ENCODE measurements at regions not wholly inside any gene's neighbourhood (a gene's known extent, or its start where the extent isn't known, plus 50 kb on each side); places are given as distances from the start of the nearest gene placed in this dataset.

GRCh38 chr17:5708344-5708743 is 124.0 kb upstream of the NLRP1 start:
- H2BK20ac ChIP-seq (ENCODE audit: low read depth, low read length), result no peak overlapping the region
- no peak overlapping the region for H2BK120ac ChIP-seq (ENCODE audit: low read depth, low read length)
- H4K8ac ChIP-seq (ENCODE audit: low read depth in 2 of 2, low read length in 2 of 2), result no peak overlapping the region
- no peak overlapping the region for H3K23ac ChIP-seq (ENCODE audit: low read depth, low read length)
- no peaks in the 10 kb centered on the region for H3K79me1 ChIP-seq (ENCODE audit: low read depth in 1 of 2, low read length in 2 of 2)
- no peaks in the 10 kb centered on the region for H4K20me1 ChIP-seq (ENCODE audit: insufficient read depth, low read length)
- H2BK5ac ChIP-seq (ENCODE audit: low read depth, low read length, poor library complexity, severe bottlenecking), result no peak overlapping the region
- no peak overlapping the region for H3K56ac ChIP-seq (ENCODE audit: extremely low read depth, insufficient read depth, low read length)
- no peak overlapping the region for H3K27ac ChIP-seq (ENCODE audit: insufficient read depth, low read length)
- BruUV-seq (replicated peaks), result no TSS peak
- DNase-seq (no peak), ATAC-seq (ENCODE audit: low read depth) (no peak)
- in situ Hi-C loops (cut with MboI; ENCODE audit: low sequenced_read_pairs), result loop anchor here (10.0 kb wide), 1 partner anchor 706 kb away; no protein-coding TSS in a partner anchor
- intact Hi-C loops (cut with micrococcal nuclease), result no loop called here
- H2AFZ ChIP-seq (replicated peaks; ENCODE audit: low read length, poor library complexity), result no peak overlapping the region
- no peak overlapping the region for H3K4ac ChIP-seq (ENCODE audit: low read depth, low read length)
- no peak overlapping the region for H3K4me3 ChIP-seq (ENCODE audit: insufficient read depth, low read depth, low read length)
- no peak overlapping the region for H3K18ac ChIP-seq (ENCODE audit: low read depth, low read length)
- H3K14ac ChIP-seq (replicated peaks; ENCODE audit: low read depth, low read length), result no peak overlapping the region
- ChIA-PET CTCF (no interaction called here), POLR2A (ENCODE audit: unreplicated experiment) (no interaction called here)
- H3K36me3 ChIP-seq (ENCODE audit: control insufficient read depth, insufficient read depth, low read length), result no peaks in the 10 kb centered on the region
- no peak overlapping the region for H2BK15ac ChIP-seq (ENCODE audit: low read depth, low read length)
- H3K4me2 ChIP-seq (ENCODE audit: low read depth, low read length), result no peak overlapping the region
- peaks cover 8% of the 10 kb centered on the region for H3K27me3 ChIP-seq (ENCODE audit: control insufficient read depth, insufficient read depth, low read length)
- no peaks in the 10 kb centered on the region for H3K9me3 ChIP-seq (ENCODE audit: control insufficient read depth, insufficient read depth, low read length)
- no peak overlapping the region for H4K5ac ChIP-seq (ENCODE audit: low read depth, low read length)
- H3K9me1 ChIP-seq (ENCODE audit: insufficient read depth, low read length), result no peaks in the 10 kb centered on the region
- no peak overlapping the region for H2AK9ac ChIP-seq (replicated peaks; ENCODE audit: low read depth, low read length, poor library complexity)
- dilution Hi-C loops (cut with HindIII; ENCODE audit: low sequenced_read_pairs, unreplicated experiment), result no loop called here
- no peak for TF ChIP-seq NFE2L2 (IDR thresholded peaks at IDR 0.05; ENCODE audit: low read depth, low read length)
- TF ChIP-seq SMC3 (IDR thresholded peaks at IDR 0.05; ENCODE audit: low read depth, low read length), result no peak
- no peak for TF ChIP-seq CHD1 (IDR thresholded peaks at IDR 0.05; ENCODE audit: low read depth, low read length)
- TF ChIP-seq CEBPB (IDR thresholded peaks at IDR 0.05; ENCODE audit: low read depth, low read length), result no peak
- TF ChIP-seq, protein P1, sequence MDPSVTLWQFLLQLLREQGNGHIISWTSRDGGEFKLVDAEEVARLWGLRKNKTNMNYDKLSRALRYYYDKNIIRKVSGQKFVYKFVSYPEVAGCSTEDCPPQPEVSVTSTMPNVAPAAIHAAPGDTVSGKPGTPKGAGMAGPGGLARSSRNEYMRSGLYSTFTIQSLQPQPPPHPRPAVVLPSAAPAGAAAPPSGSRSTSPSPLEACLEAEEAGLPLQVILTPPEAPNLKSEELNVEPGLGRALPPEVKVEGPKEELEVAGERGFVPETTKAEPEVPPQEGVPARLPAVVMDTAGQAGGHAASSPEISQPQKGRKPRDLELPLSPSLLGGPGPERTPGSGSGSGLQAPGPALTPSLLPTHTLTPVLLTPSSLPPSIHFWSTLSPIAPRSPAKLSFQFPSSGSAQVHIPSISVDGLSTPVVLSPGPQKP (IDR thresholded peaks at IDR 0.05; ENCODE audit: borderline replicate concordance, low read depth, low read length), result no peak
- TF ChIP-seq, protein P2, sequence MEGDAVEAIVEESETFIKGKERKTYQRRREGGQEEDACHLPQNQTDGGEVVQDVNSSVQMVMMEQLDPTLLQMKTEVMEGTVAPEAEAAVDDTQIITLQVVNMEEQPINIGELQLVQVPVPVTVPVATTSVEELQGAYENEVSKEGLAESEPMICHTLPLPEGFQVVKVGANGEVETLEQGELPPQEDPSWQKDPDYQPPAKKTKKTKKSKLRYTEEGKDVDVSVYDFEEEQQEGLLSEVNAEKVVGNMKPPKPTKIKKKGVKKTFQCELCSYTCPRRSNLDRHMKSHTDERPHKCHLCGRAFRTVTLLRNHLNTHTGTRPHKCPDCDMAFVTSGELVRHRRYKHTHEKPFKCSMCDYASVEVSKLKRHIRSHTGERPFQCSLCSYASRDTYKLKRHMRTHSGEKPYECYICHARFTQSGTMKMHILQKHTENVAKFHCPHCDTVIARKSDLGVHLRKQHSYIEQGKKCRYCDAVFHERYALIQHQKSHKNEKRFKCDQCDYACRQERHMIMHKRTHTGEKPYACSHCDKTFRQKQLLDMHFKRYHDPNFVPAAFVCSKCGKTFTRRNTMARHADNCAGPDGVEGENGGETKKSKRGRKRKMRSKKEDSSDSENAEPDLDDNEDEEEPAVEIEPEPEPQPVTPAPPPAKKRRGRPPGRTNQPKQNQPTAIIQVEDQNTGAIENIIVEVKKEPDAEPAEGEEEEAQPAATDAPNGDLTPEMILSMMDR (conservative IDR thresholded peaks at IDR 0.05; ENCODE audit: low read depth, low read length), result no peak
- no peak for TF ChIP-seq MXI1 (IDR thresholded peaks at IDR 0.05; ENCODE audit: borderline replicate concordance, low read depth, low read length)
- TF ChIP-seq FOS (IDR thresholded peaks at IDR 0.05; ENCODE audit: low read depth, low read length), result no peak
- no peaks in the 10 kb centered on the region for H3K4me1 ChIP-seq (ENCODE audit: control insufficient read depth, insufficient read depth, low read length)
- no peak overlapping the region for H4K91ac ChIP-seq (ENCODE audit: insufficient read depth, low read depth, low read length)
- no peak overlapping the region for H2AK5ac ChIP-seq (ENCODE audit: low read depth, low read length)
- H3K9ac ChIP-seq (ENCODE audit: low read depth, low read length), result no peak overlapping the region
